ENCODE measurements at regions not wholly inside any gene's neighbourhood (a gene's known extent, or its start where the extent isn't known, plus 50 kb on each side); places are given as distances from the start of the nearest gene placed in this dataset.

GRCh38 chr10:65811931-65812525 lies 1113.8 kb upstream of the LRRTM3 start:
- no peak overlapping the region for H3K27ac Mint-ChIP-seq
- H3K27me3 Mint-ChIP-seq, result no peaks in the 10 kb centered on the region
- H3K4me1 Mint-ChIP-seq, result no peaks in the 10 kb centered on the region
- H3K4me3 Mint-ChIP-seq, result no peak overlapping the region
- TF ChIP-seq CTCF (IDR thresholded peaks at IDR 0.05), result no peak
- CTCF ChIA-PET, result no interaction called here
- intact Hi-C loops (cut with micrococcal nuclease), result no loop called here
- POLR2A ChIA-PET, result no interaction called here
- DNase-seq (no peak), ATAC-seq (ENCODE audit: low read depth) (no peak)
- H3K9me3 Mint-ChIP-seq, result peaks cover 3% of the 10 kb centered on the region
- H3K36me3 Mint-ChIP-seq (ENCODE audit: low read depth), result no peaks in the 10 kb centered on the region

GRCh38 chr10:65816536-65816935 lies 1109.3 kb upstream of the LRRTM3 start:
- DNase-seq (no peak), ATAC-seq (ENCODE audit: low read depth) (no peak)
- Mint-ChIP-seq H3K27me3 (no peaks in the 10 kb centered on the region), H3K9me3 (no peaks in the 10 kb centered on the region), H3K36me3 (ENCODE audit: low read depth) (no peaks in the 10 kb centered on the region), H3K4me3 (no peak overlapping the region), H3K27ac (no peak overlapping the region), H3K4me1 (no peaks in the 10 kb centered on the region)
- intact Hi-C loops (cut with micrococcal nuclease), result no loop called here
- ChIA-PET POLR2A (no interaction called here), CTCF (no interaction called here)
- TF ChIP-seq CTCF (IDR thresholded peaks at IDR 0.05), result no peak

- no peak overlapping the region for H3K27ac Mint-ChIP-seq
- H3K9me3 Mint-ChIP-seq, result peaks cover 6% of the 10 kb centered on the region
- H3K4me3 Mint-ChIP-seq, result no peak overlapping the region
- DNase-seq, result no peak
- intact Hi-C loops (cut with micrococcal nuclease), result no loop called here
- ATAC-seq (ENCODE audit: low read depth), result no peak
- no peaks in the 10 kb centered on the region for H3K4me1 Mint-ChIP-seq
- no peaks in the 10 kb centered on the region for H3K36me3 Mint-ChIP-seq (ENCODE audit: low read depth)
- no peaks in the 10 kb centered on the region for H3K27me3 Mint-ChIP-seq
- POLR2A ChIA-PET, result no interaction called here
- CTCF ChIA-PET, result no interaction called here
- no peak for TF ChIP-seq CTCF (IDR thresholded peaks at IDR 0.05)
These were observed 1106.8 kb upstream of the LRRTM3 start for GRCh38 chr10:65818990-65819389.

GRCh38 chr10:65827359-65827758 lies 1098.5 kb upstream of the LRRTM3 start:
- ATAC-seq (ENCODE audit: low read depth) (no peak), DNase-seq (no peak)
- Mint-ChIP-seq H3K9me3 (peaks cover 6% of the 10 kb centered on the region), H3K4me3 (no peak overlapping the region), H3K36me3 (ENCODE audit: low read depth) (no peaks in the 10 kb centered on the region), H3K4me1 (no peaks in the 10 kb centered on the region), H3K27me3 (no peaks in the 10 kb centered on the region), H3K27ac (no peak overlapping the region)
- CTCF ChIA-PET, result no interaction called here
- intact Hi-C loops (cut with micrococcal nuclease), result no loop called here
- TF ChIP-seq CTCF (IDR thresholded peaks at IDR 0.05), result no peak
- POLR2A ChIA-PET, result no interaction called here

GRCh38 chr10:65838811-65839210 lies 1087.0 kb upstream of the LRRTM3 start:
- intact Hi-C loops (cut with micrococcal nuclease), result no loop called here
- Mint-ChIP-seq H3K4me1 (no peaks in the 10 kb centered on the region), H3K27me3 (no peaks in the 10 kb centered on the region), H3K4me3 (no peak overlapping the region), H3K9me3 (no peaks in the 10 kb centered on the region), H3K36me3 (ENCODE audit: low read depth) (no peaks in the 10 kb centered on the region), H3K27ac (no peak overlapping the region)
- no peak for TF ChIP-seq CTCF (IDR thresholded peaks at IDR 0.05)
- ChIA-PET CTCF (no interaction called here), POLR2A (no interaction called here)
- DNase-seq (no peak), ATAC-seq (ENCODE audit: low read depth) (no peak)
